GM12874 (cell line): ENCODE measurements at regions not wholly inside any gene's neighbourhood (a gene's known extent, or its start where the extent isn't known, plus 50 kb on each side); places are given as distances from the start of the nearest gene placed in this dataset.

ENCODE experiments used
- TF ChIP-seq, protein P1 (sequence below): IDR thresholded peaks from 2 replicates; pipeline ENCODE4 v1.5.1; 2011; ENCODE audit warnings: low read depth, mild to moderate bottlenecking, control low read depth, low read length, moderate library complexity; ENCODE audit not compliant: insufficient read depth

- TF ChIP-seq, protein P1, sequence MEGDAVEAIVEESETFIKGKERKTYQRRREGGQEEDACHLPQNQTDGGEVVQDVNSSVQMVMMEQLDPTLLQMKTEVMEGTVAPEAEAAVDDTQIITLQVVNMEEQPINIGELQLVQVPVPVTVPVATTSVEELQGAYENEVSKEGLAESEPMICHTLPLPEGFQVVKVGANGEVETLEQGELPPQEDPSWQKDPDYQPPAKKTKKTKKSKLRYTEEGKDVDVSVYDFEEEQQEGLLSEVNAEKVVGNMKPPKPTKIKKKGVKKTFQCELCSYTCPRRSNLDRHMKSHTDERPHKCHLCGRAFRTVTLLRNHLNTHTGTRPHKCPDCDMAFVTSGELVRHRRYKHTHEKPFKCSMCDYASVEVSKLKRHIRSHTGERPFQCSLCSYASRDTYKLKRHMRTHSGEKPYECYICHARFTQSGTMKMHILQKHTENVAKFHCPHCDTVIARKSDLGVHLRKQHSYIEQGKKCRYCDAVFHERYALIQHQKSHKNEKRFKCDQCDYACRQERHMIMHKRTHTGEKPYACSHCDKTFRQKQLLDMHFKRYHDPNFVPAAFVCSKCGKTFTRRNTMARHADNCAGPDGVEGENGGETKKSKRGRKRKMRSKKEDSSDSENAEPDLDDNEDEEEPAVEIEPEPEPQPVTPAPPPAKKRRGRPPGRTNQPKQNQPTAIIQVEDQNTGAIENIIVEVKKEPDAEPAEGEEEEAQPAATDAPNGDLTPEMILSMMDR: no peak
Observed at GRCh38 chr1:59113876-59114457, 182.9 kb upstream of the FGGY start.

- TF ChIP-seq, protein P1: no peak
Observed at GRCh38 chr1:59115865-59116264, 181.0 kb upstream of the FGGY start.

- TF ChIP-seq, protein P1: no peak
Observed at GRCh38 chr1:59116920-59117542, 179.9 kb upstream of the FGGY start.

DNA sequence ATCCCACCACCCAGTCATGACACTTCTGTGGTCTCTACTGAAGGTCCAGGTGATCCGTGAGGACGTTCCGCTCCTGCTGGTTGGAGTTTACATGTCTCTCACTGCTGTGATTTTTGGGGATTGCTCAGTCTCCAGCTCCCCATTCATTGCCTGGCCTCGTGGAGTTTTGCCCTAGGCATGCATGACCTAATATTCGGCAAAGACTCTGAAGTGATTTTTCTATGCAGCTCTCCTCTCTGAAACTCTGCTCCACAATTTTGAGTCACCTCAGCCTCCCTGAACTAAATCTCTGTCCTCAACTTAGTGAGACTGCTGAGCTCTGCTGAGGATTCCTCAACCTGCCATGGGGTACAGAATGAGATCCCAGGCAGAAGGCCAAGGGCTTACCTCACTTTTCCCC is 174.4 kb upstream of the FGGY start:
- TF ChIP-seq, protein P1: no peak

DNA sequence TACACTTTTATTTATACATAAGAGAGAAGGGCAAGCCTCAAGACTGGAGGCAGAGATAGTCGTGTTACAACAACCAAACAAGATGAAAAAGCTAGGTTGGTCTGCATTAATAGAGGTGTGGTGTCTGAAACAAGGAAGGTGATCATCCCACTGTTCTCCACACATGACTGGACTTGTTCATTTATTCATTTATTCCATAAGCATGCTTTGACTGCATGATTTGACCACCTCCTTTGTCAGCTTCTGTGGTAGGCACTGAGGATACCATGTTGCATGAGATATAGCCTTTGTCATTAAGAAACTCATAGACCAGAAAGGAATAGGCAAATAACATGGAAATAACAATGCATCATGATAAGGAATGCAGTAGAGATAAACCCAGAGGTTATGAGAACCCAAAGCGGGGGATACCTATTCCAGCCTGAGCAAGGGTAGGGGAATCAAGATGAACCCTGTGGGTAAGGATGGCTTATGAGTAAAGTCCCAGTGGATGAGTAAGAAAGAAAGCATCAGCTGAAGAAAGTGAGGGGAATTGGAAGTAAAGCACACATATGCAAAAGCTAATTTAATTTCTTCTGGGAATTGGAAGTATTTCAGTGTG is 173.7 kb upstream of the FGGY start:
- TF ChIP-seq, protein P1: no peak

DNA sequence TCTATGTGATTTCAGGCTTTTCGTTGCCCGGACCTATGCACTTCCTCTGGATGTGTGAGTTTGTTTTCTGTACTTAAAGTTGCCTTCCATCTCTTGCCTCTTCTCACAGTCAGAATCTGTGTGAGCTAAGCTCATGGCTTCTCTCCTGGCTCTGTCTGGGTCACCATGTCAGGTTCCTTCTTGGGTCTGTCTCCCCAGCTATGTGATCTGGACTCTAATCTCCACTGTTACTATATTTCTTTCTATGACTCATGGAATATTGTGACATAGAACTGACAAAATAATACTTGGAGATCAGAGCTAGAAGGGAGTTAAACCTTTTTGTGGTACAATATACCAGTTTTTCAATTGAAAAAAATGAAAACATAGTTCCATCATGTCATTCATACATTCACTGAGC is 172.7 kb upstream of the FGGY start:
- TF ChIP-seq, protein P1: no peak

DNA sequence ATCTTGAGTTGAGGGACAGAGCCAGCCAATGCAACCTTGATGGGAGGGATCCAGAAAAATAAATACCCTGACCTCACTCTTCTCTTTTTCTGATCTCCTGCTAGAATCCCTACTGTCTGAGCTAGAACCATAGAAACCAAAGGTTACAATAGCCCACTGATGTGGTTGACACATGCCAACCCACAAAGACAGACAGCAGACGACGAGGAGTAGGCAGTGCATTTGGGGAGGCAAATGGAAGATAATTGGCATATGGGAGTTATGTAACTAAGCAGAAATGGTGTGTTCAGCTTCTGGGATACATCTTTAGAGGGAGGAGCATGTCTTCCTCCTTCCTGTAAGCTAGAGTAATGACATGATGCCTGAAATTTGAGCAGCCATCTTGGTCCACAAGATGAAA is 171.7 kb upstream of the FGGY start:
- TF ChIP-seq, protein P1: no peak
